T-cell (primary cell): ENCODE measurements at regions not wholly inside any gene's neighbourhood (a gene's known extent, or its start where the extent isn't known, plus 50 kb on each side); places are given as distances from the start of the nearest gene placed in this dataset.

Source experiments
- ATAC-seq, 4 experiments: fragments of 200-7000 bp in 3 of 4; fragments of 150-1000 bp in 1 of 4; cut with Tn5 transposase; replicated peaks in 1 of 4; 1 replicate in 3 of 4; 2 replicates in 1 of 4; pipeline ENCODE4 v1.10.0; 2021; ENCODE audit warnings: moderate library complexity in 3 of 4, mild to moderate bottlenecking in 2 of 4, moderate number of reproducible peaks in 1 of 4
- CTCF ChIA-PET, 2 donors: fragments of 300-600 bp; sonication (Branson Sonifier 250); formaldehyde crosslinking; loops; one replicate each; lab custom pipeline; 2022; ENCODE audit warnings: antibody characterized with exemption in 2 of 2; lab: Charles Lee
- POLR2A ChIA-PET, 2 donors: fragments of 300-600 bp; sonication (Branson Sonifier 250); formaldehyde crosslinking; loops; one replicate each; lab custom pipeline; 2022; ENCODE audit warnings: antibody characterized with exemption in 2 of 2; lab: Charles Lee
- DNase-seq, 35 experiments: peaks; one replicate each; pipeline versions ENCODE4 v3.0.0 to v3.0.0-alpha.2; 2013 to 2023
- H3K27ac ChIP-seq: one replicate; pipeline ENCODE4 v1.5.1; 2013; ENCODE audit warnings: low read length
- H3K27me3 ChIP-seq, 2 experiments: replicated peaks in 1 of 2; 1 replicate in 1 of 2; 2 replicates in 1 of 2; pipeline versions ENCODE4 v1.6.1 to v1.7.0; 2013; ENCODE audit warnings: low read length in 1 of 2, mixed read lengths in 1 of 2; ENCODE audit not compliant: control insufficient read depth in 2 of 2, insufficient read depth in 2 of 2; ENCODE audit errors: extremely low read depth in 1 of 2
- H3K36me3 ChIP-seq, 2 donors: 1 replicate in 1 of 2; 2 replicates in 1 of 2; pipeline versions ENCODE4 v1.6.1 to v1.7.0; 2013; ENCODE audit warnings: low read length in 1 of 2; ENCODE audit not compliant: control insufficient read depth in 2 of 2, insufficient read depth in 1 of 2; ENCODE audit errors: extremely low read depth in 1 of 2
- H3K4me1 ChIP-seq, 2 experiments: 1 replicate in 1 of 2; 2 replicates in 1 of 2; pipeline versions ENCODE4 v1.6.1 to v1.7.0; 2013; ENCODE audit warnings: low read length in 2 of 2, mixed read lengths in 1 of 2; ENCODE audit not compliant: insufficient read depth in 2 of 2, control insufficient read depth in 1 of 2; ENCODE audit errors: extremely low read depth in 1 of 2
- H3K4me3 ChIP-seq, 2 donors: 1 replicate in 1 of 2; 2 replicates in 1 of 2; pipeline versions ENCODE4 v1.5.1 to v1.7.0; 2013; ENCODE audit warnings: mild to moderate bottlenecking in 2 of 2, low read length in 1 of 2, moderate library complexity in 1 of 2; ENCODE audit not compliant: control insufficient read depth in 1 of 2; ENCODE audit errors: extremely low read depth in 1 of 2
- H3K9me3 ChIP-seq: 2 replicates; pipeline ENCODE4 v1.7.0; 2013
- H3K27ac Mint-ChIP-seq, 2 donors: one replicate each; pipeline ENCODE4 v1.8.0; 2020 to 2021; ENCODE audit warnings: mild to moderate bottlenecking in 2 of 2, mixed read lengths in 2 of 2
- H3K27me3 Mint-ChIP-seq, 2 donors: one replicate each; pipeline ENCODE4 v1.8.0; 2021 to 2022; ENCODE audit warnings: mixed read lengths in 2 of 2
- H3K36me3 Mint-ChIP-seq: one replicate; pipeline ENCODE4 v1.8.0; 2021; ENCODE audit warnings: mixed read lengths
- H3K4me1 Mint-ChIP-seq, 3 donors: one replicate each; pipeline ENCODE4 v1.8.0; 2020 to 2022; ENCODE audit warnings: mixed read lengths in 3 of 3, mild to moderate bottlenecking in 1 of 3
- H3K4me3 Mint-ChIP-seq, 3 donors: one replicate each; pipeline ENCODE4 v1.8.0; 2020 to 2022; ENCODE audit warnings: mild to moderate bottlenecking in 3 of 3, mixed read lengths in 3 of 3, moderate library complexity in 3 of 3
- H3K9me3 Mint-ChIP-seq, 3 donors: one replicate each; pipeline ENCODE4 v1.8.0; 2020 to 2022; ENCODE audit warnings: mixed read lengths in 3 of 3
- WGBS: methylation state at CpG from one replicate; pipeline ENCODE4 v1.1.5; 2013; ENCODE audit warnings: missing lambda C conversion rate; ENCODE audit not compliant: insufficient coverage; 5-methylcytosine and 5-hydroxymethylcytosine counted together

DNA sequence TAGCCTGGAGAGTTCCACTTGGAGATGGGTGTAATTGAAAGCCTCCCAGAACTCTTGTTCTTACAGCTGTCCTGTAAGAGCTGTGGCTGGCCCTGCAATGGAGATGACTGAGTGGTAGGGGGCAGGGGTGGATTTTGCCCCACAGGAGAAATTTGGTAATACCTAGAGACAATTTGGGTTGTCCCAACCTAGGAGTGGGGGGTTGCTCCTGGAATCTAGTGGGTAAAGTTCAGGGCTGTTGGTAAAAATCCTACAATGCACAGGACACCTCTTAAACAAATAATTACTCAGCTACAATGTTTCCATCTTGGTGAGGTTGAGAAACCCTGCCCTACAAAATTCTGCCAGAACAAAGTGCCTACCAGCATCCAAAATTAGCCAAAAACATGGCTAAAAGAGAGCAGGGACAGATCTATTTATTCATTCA, 181.1 kb upstream of the SH3BP4 start:
- Mint-ChIP-seq H3K27me3 (peaks cover 23 to 30% of the 10 kb centered on the region in 2 donors), H3K4me3 (no peak overlapping the region), H3K36me3 (no peaks in the 10 kb centered on the region), H3K27ac (no peak overlapping the region), H3K4me1 (no peaks in the 10 kb centered on the region), H3K9me3 (no peaks in the 10 kb centered on the region)
- CTCF ChIA-PET: no interaction called here
- POLR2A ChIA-PET: no interaction called here
- peaks cover 0 to 40% of the 10 kb centered on the region in 2 experiments for H3K27me3 ChIP-seq
- ATAC-seq: no peak
- no peak overlapping the region for H3K27ac ChIP-seq
- H3K36me3 ChIP-seq: no peaks in the 10 kb centered on the region
- H3K4me3 ChIP-seq: no peak overlapping the region
- no peak for DNase-seq
- H3K4me1 ChIP-seq: no peaks in the 10 kb centered on the region
- H3K9me3 ChIP-seq: no peaks in the 10 kb centered on the region

DNA sequence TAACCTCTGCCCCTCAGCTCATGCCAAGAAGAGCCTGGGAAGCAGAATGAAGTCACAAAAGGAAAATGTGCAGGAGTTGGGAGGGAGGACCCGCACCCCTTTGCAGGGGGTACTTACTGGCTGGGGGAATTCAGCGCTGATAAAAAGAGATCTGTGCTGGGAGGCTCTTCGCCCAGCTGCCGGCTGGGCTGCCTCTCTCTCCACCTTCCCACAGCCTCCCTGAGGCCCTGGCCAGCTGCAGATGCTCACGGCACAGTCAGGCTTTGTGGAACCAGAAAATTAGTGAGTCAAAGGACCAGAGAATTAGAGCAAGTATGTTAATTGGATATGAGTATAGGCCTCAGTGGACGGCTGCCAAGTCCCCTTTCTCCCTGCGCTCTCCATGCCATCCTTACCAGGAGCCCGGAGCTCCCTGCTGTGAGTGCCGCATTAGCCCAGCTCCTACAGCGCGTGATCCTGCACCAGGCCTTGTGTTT, 181.7 kb upstream of the SH3BP4 start:
- Mint-ChIP-seq H3K27me3 (peaks cover 24 to 35% of the 10 kb centered on the region in 2 donors), H3K4me1 (no peaks in the 10 kb centered on the region), H3K4me3 (no peak overlapping the region), H3K36me3 (no peaks in the 10 kb centered on the region), H3K9me3 (no peaks in the 10 kb centered on the region), H3K27ac (no peak overlapping the region)
- Histone ChIP-seq H3K27ac (no peak overlapping the region), H3K36me3 (no peaks in the 10 kb centered on the region), H3K27me3 (peaks cover 0 to 41% of the 10 kb centered on the region in 2 experiments), H3K9me3 (no peaks in the 10 kb centered on the region), H3K4me3 (no peak overlapping the region), H3K4me1 (no peaks in the 10 kb centered on the region)
- POLR2A ChIA-PET: no interaction called here
- 100% methylated on average over 4 of the region's 11 CpGs for WGBS
- DNase-seq (no peak), ATAC-seq (no peak)
- CTCF ChIA-PET: no interaction called here

DNA sequence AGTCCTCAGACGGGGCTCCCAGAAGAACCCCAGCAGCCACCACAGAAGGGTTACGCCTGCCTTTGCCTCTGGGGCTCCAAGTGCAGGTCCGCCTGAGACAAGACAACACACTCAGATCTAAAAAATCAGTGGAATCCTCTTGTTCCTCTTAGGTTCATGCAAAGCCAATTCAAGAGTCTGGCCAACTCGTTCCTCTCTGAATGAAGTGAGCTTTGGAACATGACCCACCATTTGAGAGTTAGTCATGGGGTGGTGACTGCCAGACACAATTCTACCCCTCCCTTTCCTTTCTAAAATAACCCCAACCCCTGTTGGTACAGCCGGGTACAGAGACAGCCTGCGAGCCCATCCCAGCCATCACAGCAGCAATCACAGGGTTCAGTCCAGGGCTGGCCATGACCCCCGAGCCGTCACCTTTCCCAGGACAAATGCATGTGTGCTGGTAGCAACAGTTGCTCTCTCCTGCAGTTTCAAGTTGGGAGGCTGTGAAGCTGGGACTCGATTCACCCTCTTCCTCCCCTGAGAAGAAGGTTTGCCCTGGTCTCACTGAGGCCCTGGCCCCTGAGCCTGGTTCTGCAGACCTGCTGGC, 183.1 kb upstream of the SH3BP4 start:
- DNase-seq (no peak), ATAC-seq (no peak)
- Histone ChIP-seq H3K4me3 (no peak overlapping the region), H3K27ac (no peak overlapping the region), H3K27me3 (peaks cover 0 to 40% of the 10 kb centered on the region in 2 experiments), H3K4me1 (no peaks in the 10 kb centered on the region), H3K9me3 (no peaks in the 10 kb centered on the region), H3K36me3 (no peaks in the 10 kb centered on the region)
- no peaks in the 10 kb centered on the region for H3K4me1 Mint-ChIP-seq
- H3K36me3 Mint-ChIP-seq: no peaks in the 10 kb centered on the region
- peaks cover 24 to 31% of the 10 kb centered on the region in 2 donors for H3K27me3 Mint-ChIP-seq
- H3K9me3 Mint-ChIP-seq: no peaks in the 10 kb centered on the region
- H3K27ac Mint-ChIP-seq: no peak overlapping the region
- ChIA-PET POLR2A (no interaction called here), CTCF (no interaction called here)
- WGBS: 73% methylated on average over 6 of the region's 9 CpGs
- H3K4me3 Mint-ChIP-seq: no peak overlapping the region

DNA sequence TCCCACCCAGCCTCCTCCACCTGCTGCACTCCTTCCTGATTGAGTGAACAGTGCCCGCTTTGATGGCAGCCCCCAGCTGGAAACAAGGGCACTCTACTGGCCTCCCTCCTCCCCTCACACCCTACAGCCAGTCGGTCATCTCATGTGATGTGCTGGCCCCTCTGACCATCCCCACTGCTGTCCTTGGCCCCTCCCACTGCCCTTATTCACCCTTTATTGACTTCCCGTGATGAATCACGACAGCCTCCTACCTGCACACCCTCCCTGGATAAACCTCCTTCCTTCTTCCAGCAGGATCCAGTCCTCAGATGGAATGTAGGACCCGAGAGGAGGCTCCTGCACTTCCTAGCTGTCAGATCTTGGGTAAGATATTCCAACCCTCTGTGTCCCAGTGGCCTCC, 186.5 kb upstream of the SH3BP4 start:
- no peak overlapping the region for H3K4me3 Mint-ChIP-seq
- H3K9me3 Mint-ChIP-seq: peaks cover under 1 to 9% (median 5%) of the 10 kb centered on the region in 3 donors
- Histone ChIP-seq H3K9me3 (no peaks in the 10 kb centered on the region), H3K27me3 (peaks cover 0 to 32% of the 10 kb centered on the region in 2 experiments), H3K27ac (no peak overlapping the region), H3K4me3 (no peak overlapping the region), H3K4me1 (no peaks in the 10 kb centered on the region), H3K36me3 (no peaks in the 10 kb centered on the region)
- H3K27ac Mint-ChIP-seq: no peak overlapping the region
- ChIA-PET POLR2A (no interaction called here), CTCF (no interaction called here)
- 90% methylated on average over 2 of the region's 5 CpGs for WGBS
- H3K36me3 Mint-ChIP-seq: no peaks in the 10 kb centered on the region
- H3K27me3 Mint-ChIP-seq: peaks cover 14 to 16% of the 10 kb centered on the region in 2 donors
- ATAC-seq (no peak), DNase-seq (no peak)
- H3K4me1 Mint-ChIP-seq: no peaks in the 10 kb centered on the region

DNA sequence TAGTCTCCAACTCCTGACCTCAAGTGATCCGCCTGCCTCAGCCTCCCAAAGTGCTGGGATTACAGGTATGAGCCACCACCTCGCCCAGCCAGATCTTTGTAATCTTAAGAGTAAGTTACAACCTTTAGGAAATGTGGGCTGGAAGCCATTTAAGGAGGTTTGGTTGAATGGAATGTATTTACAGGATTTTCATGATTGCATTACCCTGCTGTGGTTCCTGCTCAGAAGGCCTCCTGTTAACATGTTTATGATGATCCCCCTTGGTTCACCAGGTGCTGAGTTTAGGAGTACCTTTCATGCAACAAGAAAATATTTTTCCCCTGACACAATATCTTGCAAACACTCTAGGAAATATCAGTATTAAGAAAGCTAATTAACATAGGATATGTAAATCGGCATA, 187.4 kb upstream of the SH3BP4 start:
- no peak for ATAC-seq
- H3K27me3 Mint-ChIP-seq: peaks cover 15% of the 10 kb centered on the region in 2 donors
- DNase-seq: no peak
- ChIA-PET POLR2A (no interaction called here), CTCF (no interaction called here)
- H3K9me3 Mint-ChIP-seq: peaks cover 4 to 9% (median 5%) of the 10 kb centered on the region in 3 donors
- H3K9me3 ChIP-seq: no peaks in the 10 kb centered on the region
- peaks cover 0 to 30% of the 10 kb centered on the region in 2 experiments for H3K27me3 ChIP-seq
- H3K27ac ChIP-seq: no peak overlapping the region
- H3K4me3 ChIP-seq: no peak overlapping the region
- H3K36me3 ChIP-seq: no peaks in the 10 kb centered on the region
- H3K36me3 Mint-ChIP-seq: no peaks in the 10 kb centered on the region
- no peaks in the 10 kb centered on the region for H3K4me1 ChIP-seq
- H3K4me1 Mint-ChIP-seq: no peaks in the 10 kb centered on the region
- WGBS: 20% methylated on average over 1 of the region's 3 CpGs
- H3K27ac Mint-ChIP-seq: no peak overlapping the region
- H3K4me3 Mint-ChIP-seq: no peak overlapping the region

DNA sequence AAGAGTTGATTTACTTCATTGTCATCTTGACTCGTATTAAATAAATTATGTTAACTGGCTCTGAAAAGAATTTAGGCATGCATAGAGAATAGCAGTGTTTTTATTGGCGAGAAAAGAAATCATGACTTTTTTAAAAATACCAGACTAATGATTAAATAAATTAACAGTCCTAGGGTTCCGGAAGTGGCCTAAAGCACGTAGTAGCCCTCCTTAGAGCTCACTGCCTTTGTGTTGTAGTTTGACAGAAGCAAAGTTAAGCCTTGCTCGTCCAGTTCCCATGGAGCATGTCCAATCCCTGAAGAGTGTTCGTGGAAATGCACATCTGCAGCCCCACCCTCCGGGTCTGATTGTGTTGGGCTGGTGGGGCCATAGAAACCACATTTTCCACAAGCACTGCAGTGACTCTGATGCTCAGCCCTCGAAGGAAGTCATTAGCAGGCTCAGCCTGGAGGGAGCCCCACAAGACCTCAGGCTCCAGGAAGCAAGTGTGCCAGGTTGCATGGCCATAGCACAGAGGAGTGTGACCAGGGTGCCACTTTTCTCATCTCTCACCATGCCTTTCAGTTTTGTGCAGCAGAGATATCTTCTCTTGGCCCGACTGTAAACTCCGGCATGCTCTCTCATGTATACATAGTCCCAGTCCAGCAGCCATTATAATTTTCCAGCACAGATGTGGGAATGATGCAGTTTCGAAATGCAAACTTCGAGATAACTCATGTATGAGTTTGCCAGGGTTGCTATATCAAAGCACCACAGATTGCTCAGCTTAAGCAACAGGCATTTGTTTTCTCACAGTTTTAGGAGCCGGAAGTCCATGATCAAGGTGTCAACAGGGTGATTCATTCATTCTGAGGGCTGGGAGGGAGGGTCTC, 188.6 kb upstream of the SH3BP4 start:
- Mint-ChIP-seq H3K36me3 (no peaks in the 10 kb centered on the region), H3K27ac (no peak overlapping the region), H3K27me3 (peaks cover 13 to 22% of the 10 kb centered on the region in 2 donors), H3K4me3 (no peak overlapping the region), H3K4me1 (no peaks in the 10 kb centered on the region), H3K9me3 (peaks cover 5 to 9% (median 7%) of the 10 kb centered on the region in 3 donors)
- POLR2A ChIA-PET: no interaction called here
- Histone ChIP-seq H3K4me3 (no peak overlapping the region), H3K27me3 (peaks cover 0 to 25% of the 10 kb centered on the region in 2 experiments), H3K36me3 (no peaks in the 10 kb centered on the region), H3K9me3 (no peaks in the 10 kb centered on the region), H3K27ac (no peak overlapping the region), H3K4me1 (no peaks in the 10 kb centered on the region)
- no peak for DNase-seq
- CTCF ChIA-PET: no interaction called here
- no peak for ATAC-seq
- 36% methylated on average over 4 of the region's 13 CpGs for WGBS
